Smooth muscle cell (in vitro differentiated cells): ENCODE measurements at regions not wholly inside any gene's neighbourhood (a gene's known extent, or its start where the extent isn't known, plus 50 kb on each side); places are given as distances from the start of the nearest gene placed in this dataset.
"Not testable (repeated sequence)": the region's sequence is repeated elsewhere in the genome, so short reads cannot be mapped to it uniquely, and the experiment has no call there.

Source experiments
- DNase-seq: peaks from one replicate; lab custom pipeline; 2025; ENCODE audit not compliant: unreplicated experiment; lab: John Stamatoyannopoulos, UW
- H2AFZ ChIP-seq: fragments of 200-600 bp; sonication (generic); 2 replicates; pipeline ENCODE4 v1.6.0; 2016; ENCODE audit warnings: antibody characterized with exemption, low read depth, mild to moderate bottlenecking
- H3F3A ChIP-seq: fragments of 200-600 bp; sonication (generic); 2 replicates; pipeline ENCODE4 v1.6.0; 2017; ENCODE audit warnings: antibody characterized with exemption, low read depth
- H3K27ac ChIP-seq: fragments of 200-600 bp; sonication (generic); 2 replicates; pipeline ENCODE4 v1.5.1; 2016; ENCODE audit warnings: low read depth, mild to moderate bottlenecking
- H3K27me3 ChIP-seq: fragments of 200-600 bp; sonication (generic); 2 replicates; pipeline ENCODE4 v1.6.1; 2016; ENCODE audit warnings: low read depth, mild to moderate bottlenecking
- H3K36me3 ChIP-seq: fragments of 200-600 bp; sonication (generic); 2 replicates; pipeline ENCODE4 v1.5.1; 2016; ENCODE audit warnings: low read depth
- H3K4me1 ChIP-seq: fragments of 200-600 bp; sonication (generic); 2 replicates; pipeline ENCODE4 v1.5.1; 2016; ENCODE audit warnings: low read depth
- H3K4me2 ChIP-seq: fragments of 200-600 bp; sonication (generic); 2 replicates; pipeline ENCODE4 v1.6.0; 2016; ENCODE audit warnings: mild to moderate bottlenecking
- H3K4me3 ChIP-seq: fragments of 200-600 bp; sonication (generic); 2 replicates; pipeline ENCODE4 v1.5.1; 2016; ENCODE audit warnings: mild to moderate bottlenecking
- H3K79me2 ChIP-seq: fragments of 200-600 bp; sonication (generic); 2 replicates; pipeline ENCODE4 v1.6.0; 2016; ENCODE audit warnings: low read depth, mild to moderate bottlenecking
- H3K9ac ChIP-seq: fragments of 200-600 bp; sonication (generic); 2 replicates; pipeline ENCODE4 v1.6.0; 2016; ENCODE audit warnings: low read depth
- H3K9me3 ChIP-seq: fragments of 200-600 bp; sonication (generic); replicated peaks from 2 replicates; pipeline ENCODE4 v1.5.1; 2016; ENCODE audit warnings: low read depth
- H4K20me1 ChIP-seq: fragments of 200-600 bp; sonication (generic); 2 replicates; pipeline ENCODE4 v1.6.0; 2016; ENCODE audit warnings: low read depth
- WGBS: methylation state at CpG from one replicate; pipeline ENCODE4 v1.1.7; 2016; ENCODE audit warnings: low lambda C conversion rate; 5-methylcytosine and 5-hydroxymethylcytosine counted together
- TF ChIP-seq, protein P1 (sequence below): fragments of 200-600 bp; sonication (generic); IDR thresholded peaks from 2 replicates; pipeline ENCODE4 v1.5.1; 2017; ENCODE audit warnings: borderline replicate concordance, mild to moderate bottlenecking, antibody characterized with exemption; ENCODE audit not compliant: insufficient read depth, poor library complexity, severe bottlenecking

DNA sequence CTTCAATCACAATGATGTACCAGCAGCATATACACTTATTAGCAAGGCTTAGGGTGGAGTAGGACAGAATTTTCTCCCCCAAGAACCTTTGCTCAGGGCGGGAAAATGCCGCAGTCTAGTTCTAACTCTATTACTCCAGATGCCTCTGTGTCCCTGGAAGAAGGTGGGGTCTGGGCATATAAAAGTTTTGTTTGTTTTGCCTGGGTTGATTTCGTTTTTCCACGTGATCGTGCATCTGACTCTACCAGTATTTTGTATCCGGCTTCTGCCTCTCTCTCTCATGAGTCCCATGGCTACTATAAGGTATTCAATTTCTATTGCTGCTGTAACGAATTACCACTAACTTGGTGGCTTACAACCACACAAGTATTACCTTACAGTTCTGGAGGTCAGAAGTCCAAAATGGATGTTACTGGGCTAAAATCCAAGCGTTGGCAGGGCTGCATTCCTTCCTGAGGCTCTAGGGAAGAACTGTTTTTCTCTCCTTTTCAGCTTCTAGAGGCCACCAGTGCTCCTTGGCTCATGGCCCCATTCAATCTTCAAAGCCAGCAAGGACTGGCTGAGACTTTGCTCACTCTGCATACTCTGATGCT, 181.2 kb upstream of the PRSS58 start:
- no peaks in the 10 kb centered on the region for H3K36me3 ChIP-seq
- no peak overlapping the region for H3K9ac ChIP-seq
- H3K27me3 ChIP-seq: no peaks in the 10 kb centered on the region
- H4K20me1 ChIP-seq: no peaks in the 10 kb centered on the region
- H2AFZ ChIP-seq: no peak overlapping the region
- TF ChIP-seq, protein P1, sequence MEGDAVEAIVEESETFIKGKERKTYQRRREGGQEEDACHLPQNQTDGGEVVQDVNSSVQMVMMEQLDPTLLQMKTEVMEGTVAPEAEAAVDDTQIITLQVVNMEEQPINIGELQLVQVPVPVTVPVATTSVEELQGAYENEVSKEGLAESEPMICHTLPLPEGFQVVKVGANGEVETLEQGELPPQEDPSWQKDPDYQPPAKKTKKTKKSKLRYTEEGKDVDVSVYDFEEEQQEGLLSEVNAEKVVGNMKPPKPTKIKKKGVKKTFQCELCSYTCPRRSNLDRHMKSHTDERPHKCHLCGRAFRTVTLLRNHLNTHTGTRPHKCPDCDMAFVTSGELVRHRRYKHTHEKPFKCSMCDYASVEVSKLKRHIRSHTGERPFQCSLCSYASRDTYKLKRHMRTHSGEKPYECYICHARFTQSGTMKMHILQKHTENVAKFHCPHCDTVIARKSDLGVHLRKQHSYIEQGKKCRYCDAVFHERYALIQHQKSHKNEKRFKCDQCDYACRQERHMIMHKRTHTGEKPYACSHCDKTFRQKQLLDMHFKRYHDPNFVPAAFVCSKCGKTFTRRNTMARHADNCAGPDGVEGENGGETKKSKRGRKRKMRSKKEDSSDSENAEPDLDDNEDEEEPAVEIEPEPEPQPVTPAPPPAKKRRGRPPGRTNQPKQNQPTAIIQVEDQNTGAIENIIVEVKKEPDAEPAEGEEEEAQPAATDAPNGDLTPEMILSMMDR: no peak
- no peak overlapping the region for H3K4me2 ChIP-seq
- no peaks in the 10 kb centered on the region for H3K4me1 ChIP-seq
- H3K27ac ChIP-seq: no peak overlapping the region
- H3K9me3 ChIP-seq: no peaks in the 10 kb centered on the region
- H3K4me3 ChIP-seq: no peak overlapping the region
- peaks cover 4% of the 10 kb centered on the region for H3F3A ChIP-seq
- H3K79me2 ChIP-seq: no peaks in the 10 kb centered on the region
- DNase-seq: no peak
- WGBS: 96% methylated on average over 8 of the region's 8 CpGs

DNA sequence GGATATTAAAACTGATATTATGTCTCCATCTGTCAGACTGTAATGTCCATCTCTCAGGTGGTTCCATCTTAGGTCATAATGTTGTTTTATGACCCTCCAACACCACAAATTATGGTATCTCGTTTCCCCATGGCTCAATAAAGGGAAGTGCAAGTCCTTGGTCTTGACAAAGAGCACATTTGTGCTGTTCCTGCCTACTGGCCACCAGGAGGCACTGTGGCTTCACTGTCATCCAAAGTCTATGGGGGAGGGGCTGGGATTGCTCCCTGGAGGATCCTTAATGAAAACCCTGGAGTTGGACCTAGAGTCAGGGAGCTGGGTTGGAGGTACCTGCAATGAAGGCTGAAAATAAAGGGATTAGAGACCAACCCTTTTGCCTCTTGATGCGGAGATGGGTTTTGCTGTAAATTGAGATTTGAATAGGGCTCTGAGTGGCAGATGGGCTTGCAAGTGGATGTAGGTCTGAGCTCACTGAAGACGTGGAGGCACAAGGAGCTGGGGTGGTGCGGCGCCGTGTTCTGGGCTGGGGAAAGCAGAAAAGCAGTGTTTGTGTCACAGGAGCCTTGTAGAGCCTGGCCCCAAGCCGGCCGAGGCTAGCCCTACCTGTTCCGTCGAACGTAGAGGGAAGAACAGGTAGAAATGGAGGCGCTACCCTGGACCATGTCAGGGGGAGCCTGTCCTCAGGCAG, 180.5 kb upstream of the PRSS58 start:
- no peak overlapping the region for H2AFZ ChIP-seq
- WGBS: 91% methylated on average over 12 of the region's 12 CpGs
- no peaks in the 10 kb centered on the region for H3K27me3 ChIP-seq
- no peak overlapping the region for H3K4me2 ChIP-seq
- H3K4me3 ChIP-seq: no peak overlapping the region
- no peaks in the 10 kb centered on the region for H3K4me1 ChIP-seq
- H3K9me3 ChIP-seq: no peaks in the 10 kb centered on the region
- no peak overlapping the region for H3K9ac ChIP-seq
- peaks cover 4% of the 10 kb centered on the region for H3F3A ChIP-seq
- no peak for DNase-seq
- H3K36me3 ChIP-seq: no peaks in the 10 kb centered on the region
- H4K20me1 ChIP-seq: no peaks in the 10 kb centered on the region
- H3K79me2 ChIP-seq: no peaks in the 10 kb centered on the region
- TF ChIP-seq, protein P1: peak; percentile 58
- H3K27ac ChIP-seq: no peak overlapping the region

DNA sequence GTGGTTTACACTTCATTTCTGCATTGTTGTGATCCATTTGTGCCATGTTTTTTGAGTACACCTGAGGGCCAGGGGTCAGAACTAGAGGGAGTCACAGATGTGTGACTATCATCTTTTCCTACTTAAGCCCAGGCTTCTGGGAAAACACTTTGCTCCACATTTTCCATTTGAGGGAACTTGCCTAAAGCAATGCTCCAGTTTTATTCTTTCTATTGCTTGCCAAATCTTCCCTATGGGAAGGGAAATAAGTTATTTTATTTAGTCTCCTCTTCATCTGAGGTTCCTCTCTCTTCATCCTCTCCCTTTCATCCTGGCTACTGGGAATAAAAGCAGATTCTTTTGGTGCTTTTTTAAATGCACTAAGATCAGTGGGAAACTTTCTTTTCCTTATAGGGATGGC, 179.9 kb upstream of the PRSS58 start:
- no peaks in the 10 kb centered on the region for H3K9me3 ChIP-seq
- TF ChIP-seq, protein P1: no peak
- H3K27ac ChIP-seq: no peak overlapping the region
- H3K4me2 ChIP-seq: no peak overlapping the region
- no peak for DNase-seq
- H3F3A ChIP-seq: peaks cover 4% of the 10 kb centered on the region
- H3K27me3 ChIP-seq: no peaks in the 10 kb centered on the region
- H3K36me3 ChIP-seq: no peaks in the 10 kb centered on the region
- H2AFZ ChIP-seq: no peak overlapping the region
- no peaks in the 10 kb centered on the region for H3K79me2 ChIP-seq
- H3K4me3 ChIP-seq: no peak overlapping the region
- H3K9ac ChIP-seq: no peak overlapping the region
- no peaks in the 10 kb centered on the region for H4K20me1 ChIP-seq
- H3K4me1 ChIP-seq: no peaks in the 10 kb centered on the region

DNA sequence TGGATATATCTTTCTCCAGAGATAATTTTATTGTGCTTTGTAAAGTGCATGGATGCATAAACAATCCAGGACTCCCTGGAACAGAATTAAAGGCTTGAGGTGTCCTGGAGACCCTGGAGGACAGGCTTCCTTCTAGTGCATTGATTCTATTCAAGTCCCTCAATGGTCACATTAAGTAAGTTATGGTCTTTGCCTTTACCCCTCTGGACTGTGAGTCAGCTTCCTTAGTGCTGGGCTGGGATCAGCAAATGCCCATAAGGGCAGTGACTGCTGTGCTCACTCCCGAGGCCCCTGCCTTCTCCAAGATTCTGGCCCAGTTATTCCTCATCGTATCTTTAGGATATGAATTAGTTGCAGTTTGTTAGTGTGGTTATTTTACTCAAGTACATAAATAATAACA, 178.7 kb upstream of the PRSS58 start:
- Histone ChIP-seq H2AFZ (no peak overlapping the region), H3K9me3 (no peaks in the 10 kb centered on the region), H3K4me3 (no peak overlapping the region), H3K9ac (no peak overlapping the region), H4K20me1 (no peaks in the 10 kb centered on the region), H3K27ac (no peak overlapping the region), H3K36me3 (no peaks in the 10 kb centered on the region), H3K27me3 (no peaks in the 10 kb centered on the region), H3F3A (peaks cover 4% of the 10 kb centered on the region), H3K4me2 (no peak overlapping the region), H3K4me1 (no peaks in the 10 kb centered on the region), H3K79me2 (no peaks in the 10 kb centered on the region)
- TF ChIP-seq, protein P1: no peak
- 39% methylated on average over 2 of the region's 2 CpGs for WGBS
- DNase-seq: no peak

DNA sequence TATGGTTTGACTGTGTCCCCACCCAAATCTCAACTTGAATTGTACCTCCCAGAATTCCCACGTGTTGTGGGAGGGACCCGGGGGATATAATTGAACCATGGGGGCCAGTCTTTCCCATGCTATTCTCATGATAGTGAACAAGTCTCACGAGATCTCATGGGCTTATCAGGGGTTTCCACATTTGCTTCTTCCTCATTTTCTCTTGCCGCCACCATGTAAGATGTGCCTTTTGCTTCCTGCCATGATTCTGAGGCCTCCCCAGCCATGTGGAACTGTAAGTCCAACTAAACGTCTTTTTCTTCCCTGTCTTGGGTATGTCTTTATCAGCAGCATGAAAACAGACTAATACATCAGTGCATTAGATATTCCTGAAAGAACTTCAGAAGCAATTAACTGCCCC, 177.7 kb upstream of the PRSS58 start:
- H3K79me2 ChIP-seq, DNase-seq, H3K9me3 ChIP-seq, H4K20me1 ChIP-seq, H3K27ac ChIP-seq, H3K4me3 ChIP-seq, H3F3A ChIP-seq, H3K9ac ChIP-seq, H3K4me1 ChIP-seq, H3K4me2 ChIP-seq, H2AFZ ChIP-seq, H3K36me3 ChIP-seq, H3K27me3 ChIP-seq: not testable (repeated sequence)
- WGBS: 88% methylated on average over 5 of the region's 5 CpGs
